ENCODE measurements at regions not wholly inside any gene's neighbourhood (a gene's known extent, or its start where the extent isn't known, plus 50 kb on each side); places are given as distances from the start of the nearest gene placed in this dataset.
"Not testable (repeated sequence)": the region's sequence is repeated elsewhere in the genome, so short reads cannot be mapped to it uniquely, and the experiment has no call there.

DNA sequence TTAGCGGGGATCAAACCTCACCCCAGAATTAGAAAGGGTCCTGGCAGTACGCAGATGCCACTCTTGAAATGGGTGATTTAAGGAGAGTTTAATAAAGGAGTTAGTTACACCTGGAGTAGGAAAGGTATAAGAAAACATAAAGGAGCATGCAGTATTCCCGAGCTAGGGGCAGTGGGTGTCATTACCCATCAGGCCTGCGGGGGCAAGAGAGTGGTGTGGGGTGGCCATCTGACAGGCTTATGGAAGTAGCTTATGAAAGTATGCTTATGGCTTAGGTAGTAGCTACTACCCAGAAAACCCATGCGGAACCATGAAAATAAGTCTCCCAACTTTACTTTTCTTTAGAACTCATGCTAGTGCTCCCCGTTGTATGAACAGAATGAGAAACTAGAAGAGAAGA lies 568.9 kb upstream of the ACVR2A start:
- DNase-seq = no peak

DNA sequence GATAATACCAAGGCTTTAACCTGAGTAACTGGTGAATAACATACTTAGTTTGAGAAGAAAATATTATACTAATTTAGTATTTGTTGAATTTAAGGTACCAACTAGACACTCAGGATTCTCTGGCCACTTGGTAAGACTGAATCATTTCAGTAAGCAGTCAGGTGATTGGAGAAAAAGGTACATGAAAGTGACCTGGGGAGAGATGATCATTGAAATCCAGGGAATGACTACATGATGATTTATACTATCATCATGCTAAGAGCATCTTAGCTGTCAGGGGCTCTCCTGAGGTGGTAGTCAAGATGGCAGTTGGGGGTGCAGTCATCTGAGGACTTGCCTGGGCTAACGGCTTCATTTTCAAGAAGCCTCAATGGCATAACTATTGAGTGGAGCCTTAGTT lies 571.2 kb upstream of the ACVR2A start:
- no peak for DNase-seq

DNA sequence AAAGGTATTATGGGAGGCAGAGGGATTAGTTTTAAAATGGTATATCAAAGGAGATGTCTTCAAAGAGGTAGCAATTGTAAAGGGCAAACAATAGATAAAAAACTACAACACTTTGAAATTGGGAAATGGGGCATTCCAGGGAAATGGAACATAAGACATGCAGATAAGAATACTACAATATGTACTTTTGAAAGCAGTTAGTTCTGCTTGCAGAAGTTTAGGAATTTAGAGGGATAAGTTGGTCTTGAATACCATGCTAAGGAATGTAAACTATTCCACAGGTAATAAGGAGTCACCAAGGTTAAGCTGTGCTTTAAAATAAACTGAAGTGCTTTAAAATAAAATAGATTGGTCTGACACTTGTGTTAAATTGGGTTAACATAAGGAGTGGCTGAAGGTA lies 571.7 kb upstream of the ACVR2A start:
- DNase-seq = no peak

DNA sequence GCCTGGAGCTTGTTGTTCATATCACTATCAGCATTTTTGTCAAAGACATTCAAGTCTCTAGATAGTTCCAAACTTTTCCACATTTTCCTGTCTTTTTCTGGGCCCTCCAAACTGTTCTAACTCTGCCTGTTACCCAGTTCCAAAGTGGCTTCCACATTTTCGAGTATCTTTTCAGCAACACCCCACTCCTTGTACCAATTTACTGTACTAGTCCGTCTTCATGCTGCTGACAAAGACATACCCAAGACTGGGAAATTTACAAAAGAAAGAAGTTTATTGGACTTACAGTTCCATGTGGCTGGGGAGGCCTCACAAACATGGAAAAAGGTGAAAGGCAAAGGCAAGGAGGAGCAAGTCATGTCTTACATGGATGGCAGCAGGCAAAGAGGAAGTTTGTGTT lies 575.2 kb upstream of the ACVR2A start:
- not testable (repeated sequence) for DNase-seq

DNA sequence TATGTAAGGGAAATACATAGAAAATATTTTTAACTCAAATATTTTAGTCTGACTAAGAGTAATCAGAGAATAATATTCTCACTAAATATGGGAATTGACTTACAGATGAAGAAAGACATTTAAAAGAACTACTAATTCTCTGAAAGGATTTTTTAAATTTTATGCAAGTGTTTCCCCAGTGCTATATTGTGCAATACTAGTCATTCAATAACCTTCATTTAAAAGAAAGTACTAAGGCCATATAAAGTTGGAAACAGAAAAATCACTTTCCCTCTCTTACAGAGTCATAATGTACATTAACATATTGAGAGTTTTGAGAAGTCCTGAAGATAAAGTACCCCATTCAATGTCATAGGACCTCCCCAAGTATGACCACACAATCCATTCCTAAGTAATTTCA lies 584.6 kb upstream of the ACVR2A start:
- no peak for DNase-seq

DNA sequence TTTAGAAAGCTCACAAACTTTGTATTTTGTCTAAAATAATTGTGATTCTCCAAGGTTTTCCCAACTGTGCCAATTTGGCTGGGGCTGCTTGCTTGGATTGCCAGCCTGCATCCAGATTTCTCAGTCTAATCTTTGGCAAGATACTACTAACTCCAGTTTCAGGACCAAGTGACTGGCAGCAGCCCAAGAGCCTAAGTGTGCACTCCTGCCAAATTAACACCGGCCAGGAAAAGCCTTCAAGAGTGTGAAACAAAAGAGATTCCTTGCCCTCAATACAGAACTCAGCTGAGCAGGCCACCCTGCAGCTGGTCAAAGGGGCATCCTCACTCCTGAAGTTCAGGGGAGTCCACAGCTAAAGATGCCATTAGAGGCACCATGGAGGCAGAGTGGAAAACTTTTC lies 589.0 kb upstream of the ACVR2A start:
- DNase-seq = no peak

DNA sequence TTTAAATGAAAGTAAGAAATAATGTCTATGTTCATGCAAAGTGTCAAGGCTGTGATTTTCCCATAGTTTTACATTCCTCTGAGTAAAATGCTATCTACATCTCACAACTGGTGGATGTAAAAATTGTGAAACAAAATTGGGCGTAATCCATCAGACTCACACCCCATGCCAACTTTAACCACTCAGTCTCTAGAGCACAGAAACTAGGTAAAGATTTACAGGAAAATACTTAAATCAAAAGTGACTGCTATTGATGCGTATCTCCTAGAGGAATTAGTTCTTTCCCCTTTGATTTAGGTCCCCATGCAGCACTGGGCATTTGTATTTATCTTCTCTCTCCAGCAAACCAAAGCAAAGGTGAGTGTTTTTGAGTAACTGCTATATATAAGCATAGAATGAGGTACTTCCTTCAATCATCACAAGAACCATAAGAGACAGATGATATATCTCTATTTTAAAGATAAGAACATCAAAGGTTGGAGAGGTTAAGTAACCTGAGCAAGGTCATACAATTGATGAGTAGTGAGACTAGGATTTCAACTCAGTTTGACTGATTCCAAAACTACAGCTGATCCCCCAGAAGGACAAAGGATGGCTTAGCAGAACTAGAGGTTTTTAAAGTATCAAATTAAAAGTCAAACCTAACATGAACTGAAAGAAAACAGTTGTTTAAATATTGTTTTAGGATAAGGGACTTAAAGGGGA lies 594.0 kb upstream of the ACVR2A start:
- DNase-seq = no peak

DNA sequence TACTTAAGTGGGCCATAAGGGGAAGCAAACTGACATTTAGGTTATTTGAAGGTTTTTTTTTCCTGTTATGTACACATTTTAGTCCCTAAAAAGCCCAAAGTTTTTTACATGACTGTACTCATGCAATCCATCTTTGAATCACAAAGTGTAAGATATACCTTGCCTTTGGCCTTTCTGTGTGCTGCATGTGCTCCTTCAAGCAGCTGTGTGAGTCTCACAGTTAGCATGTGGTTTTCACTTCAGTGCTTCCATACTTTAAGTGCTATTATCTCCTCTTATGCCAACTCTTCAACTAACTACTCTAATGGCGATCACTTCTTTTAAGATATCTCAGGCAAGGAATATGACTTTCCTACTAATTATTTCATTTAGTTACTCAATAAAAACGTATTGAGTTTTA lies 597.1 kb upstream of the ACVR2A start:
- DNase-seq = no peak

DNA sequence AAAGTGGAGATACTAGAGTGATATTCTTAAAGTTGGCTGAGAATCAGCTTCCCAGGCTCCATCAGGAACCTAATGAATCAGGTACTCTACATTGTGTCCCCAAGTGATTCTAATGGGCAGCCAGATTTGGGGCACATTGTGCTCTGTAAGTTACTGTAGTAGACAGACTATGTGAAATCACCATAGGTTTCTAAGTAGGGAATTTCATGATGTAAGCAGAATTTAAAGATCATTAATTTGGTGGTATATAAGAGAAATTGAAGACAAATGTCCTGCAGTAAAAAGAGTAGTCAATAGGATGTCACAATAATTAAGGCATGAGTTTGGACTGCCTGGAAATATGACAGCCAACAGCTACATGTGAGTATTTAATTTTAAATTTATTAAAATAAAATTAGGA lies 602.4 kb upstream of the ACVR2A start:
- no peak for DNase-seq

DNA sequence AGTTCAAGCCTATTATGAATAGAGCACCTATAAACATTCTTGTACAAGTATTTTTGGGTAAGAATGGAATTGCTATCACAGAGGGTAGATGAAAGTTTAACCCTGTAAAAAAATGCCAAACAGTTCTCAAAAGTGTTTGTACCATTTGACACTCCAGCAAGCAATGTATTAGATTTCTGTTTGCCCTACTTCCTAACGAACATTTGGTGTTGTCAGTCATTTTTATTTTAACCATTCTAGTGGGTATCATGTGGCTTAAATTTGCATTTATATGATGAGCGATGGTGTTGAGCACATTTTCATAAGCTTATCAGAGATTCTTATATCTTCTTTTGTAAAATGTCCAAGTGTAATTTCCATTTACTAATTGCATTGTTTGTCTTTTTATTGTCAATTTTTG lies 608.2 kb upstream of the ACVR2A start:
- no peak for DNase-seq

DNA sequence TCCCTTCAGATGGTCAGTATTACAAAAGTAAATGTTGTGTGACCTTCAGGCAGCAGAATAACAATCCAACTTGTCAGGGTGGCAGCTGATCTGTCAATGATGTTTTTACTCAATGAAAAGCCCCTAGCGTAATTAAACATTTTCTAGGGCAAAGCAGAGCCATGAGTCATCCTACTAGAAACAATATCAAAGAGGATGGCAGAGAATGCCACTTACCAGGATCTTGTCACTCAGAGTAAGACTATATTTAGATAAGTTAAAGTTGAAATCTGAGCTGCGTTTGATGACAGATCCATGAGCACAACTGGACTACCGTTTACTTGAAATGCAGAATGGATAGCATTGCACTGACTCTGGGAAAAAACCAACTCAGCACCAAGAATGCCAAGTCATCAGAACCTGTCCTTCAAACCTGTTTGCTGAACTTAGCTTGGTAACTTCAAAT lies 612.6 kb upstream of the ACVR2A start:
- DNase-seq = no peak

DNA sequence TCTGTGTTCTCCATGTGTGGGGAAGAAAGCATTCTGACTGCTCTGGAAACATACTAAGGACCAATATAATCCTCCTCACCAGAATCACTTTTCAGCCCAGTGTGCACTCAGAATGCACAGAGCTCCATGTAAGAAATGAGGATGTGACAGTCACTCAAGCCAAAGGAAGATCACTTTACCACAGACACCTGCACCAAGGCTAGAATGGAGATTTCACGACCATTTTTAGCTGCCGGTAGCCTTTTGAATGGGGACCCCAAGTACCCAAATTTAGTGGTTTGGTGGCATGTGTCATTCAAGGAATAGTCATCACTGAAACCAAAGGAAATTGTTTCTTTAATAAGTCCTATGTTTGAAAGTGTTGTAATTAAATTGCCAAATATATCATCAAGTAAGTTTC lies 613.2 kb upstream of the ACVR2A start:
- DNase-seq = no peak

DNA sequence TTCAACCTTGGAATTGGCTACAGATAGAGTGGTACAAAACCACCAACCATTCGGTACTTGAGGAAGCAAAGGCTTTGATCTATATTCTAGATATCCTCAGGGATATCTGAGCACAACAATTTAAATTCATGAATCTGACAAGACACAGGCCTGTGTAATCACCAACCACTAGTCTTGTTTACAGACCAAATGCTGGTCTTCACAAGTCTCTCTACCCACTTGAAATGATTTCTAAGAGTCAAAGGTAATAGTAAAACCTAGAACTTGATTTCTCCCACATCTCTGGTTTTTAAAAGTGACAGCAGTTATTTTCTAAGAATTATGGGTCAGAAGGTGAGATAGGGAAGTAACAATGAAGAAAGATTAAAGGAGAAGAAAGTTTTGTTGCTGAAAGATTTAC lies 613.7 kb upstream of the ACVR2A start:
- no peak for DNase-seq

DNA sequence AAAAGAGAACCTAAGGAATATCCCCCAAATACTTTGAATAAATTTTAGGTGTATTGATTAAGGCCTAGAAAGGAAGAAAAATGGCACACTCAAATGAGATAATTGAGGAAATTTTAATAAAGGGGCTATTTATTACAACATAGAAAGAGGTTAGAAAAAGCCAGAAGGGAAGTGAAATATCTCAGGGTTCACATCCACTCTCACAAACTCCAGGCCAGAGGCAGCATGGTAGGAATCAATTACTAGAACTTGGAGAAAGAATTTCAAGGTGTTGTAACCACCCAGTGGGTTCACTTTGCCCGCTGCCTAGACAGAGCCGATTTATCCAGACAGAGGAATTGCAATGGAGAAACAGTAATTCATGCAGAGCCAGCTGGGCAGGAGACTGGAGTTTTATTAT lies 617.5 kb upstream of the ACVR2A start:
- DNase-seq = no peak

DNA sequence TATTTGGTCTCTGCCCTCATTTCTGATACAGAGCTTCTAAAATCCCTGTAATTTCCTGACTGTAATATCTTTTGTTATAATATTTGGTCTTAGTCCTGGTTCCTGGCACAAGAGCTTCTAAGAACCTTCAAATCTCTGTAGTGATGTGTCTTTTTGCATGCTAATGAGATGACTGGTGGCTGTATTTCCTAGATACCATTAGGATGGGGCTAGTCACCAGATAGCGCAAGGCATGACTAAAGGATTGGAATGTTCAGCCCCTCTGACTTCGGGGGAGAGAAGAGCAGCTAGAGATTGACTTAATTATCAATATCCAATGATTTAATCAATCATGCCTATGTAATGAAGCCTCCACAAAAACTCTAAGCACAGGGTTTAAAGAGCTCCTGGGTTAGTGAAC lies 620.8 kb upstream of the ACVR2A start:
- DNase-seq = no peak

DNA sequence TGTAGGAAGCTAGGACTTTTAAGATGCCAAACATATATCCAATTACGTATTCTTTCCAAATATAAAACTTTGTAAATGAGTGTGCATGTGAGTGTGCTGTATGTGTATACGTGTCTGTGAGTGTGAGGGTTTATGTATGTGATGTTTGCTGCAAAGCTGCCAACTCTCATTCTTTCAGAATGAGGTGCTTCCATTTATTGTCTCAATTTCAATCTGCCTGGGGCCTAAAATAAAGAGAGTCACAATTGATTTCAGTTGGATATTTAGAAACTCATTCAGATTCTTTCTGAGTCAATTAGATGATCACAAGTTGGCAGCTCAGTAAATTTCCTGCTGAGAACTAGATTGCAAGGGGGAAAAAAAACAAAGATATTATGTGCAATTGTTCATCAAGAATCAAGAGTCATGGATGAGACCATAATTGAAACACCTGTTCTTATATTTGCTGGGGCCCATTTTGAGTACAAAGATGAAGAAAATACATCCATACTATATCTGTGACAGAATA lies 621.2 kb upstream of the ACVR2A start:
- no peak for DNase-seq

DNA sequence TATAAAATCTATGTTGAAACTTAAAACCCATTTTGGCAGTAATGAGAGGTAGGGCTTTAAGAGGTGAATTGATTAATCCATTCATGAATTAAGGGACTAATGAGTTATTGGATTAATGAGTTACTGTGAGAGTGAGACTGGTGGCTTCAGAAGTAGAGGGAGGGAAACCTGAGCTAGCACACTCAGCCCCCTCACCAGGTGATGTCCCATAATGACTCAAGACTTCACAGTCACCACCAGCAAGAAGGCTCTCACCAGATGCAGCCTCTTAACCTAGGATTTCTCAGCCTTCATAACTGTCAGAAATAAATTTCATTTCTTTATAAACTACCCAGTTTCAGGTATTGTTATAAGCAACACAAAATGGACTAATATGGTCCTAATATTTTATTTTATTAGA lies 621.7 kb upstream of the ACVR2A start:
- DNase-seq = no peak

DNA sequence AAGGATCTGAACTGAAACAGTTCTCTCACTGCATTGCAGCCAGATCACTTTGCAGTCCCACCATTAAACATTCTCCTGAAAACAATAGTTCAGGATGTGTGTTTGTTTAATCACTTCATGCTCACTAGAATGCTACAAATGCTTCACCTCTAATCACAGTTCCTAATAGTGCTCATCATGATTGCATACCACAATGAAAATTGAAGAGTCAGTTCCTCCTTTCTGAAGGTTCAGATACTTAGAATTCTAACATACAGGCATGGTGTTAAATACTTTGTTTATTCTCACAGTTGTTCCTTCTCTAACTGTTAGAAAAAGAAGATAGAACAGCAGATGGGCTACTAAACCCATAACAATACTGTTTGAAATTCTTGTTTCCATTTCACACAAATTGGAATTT lies 622.3 kb upstream of the ACVR2A start:
- DNase-seq = no peak

DNA sequence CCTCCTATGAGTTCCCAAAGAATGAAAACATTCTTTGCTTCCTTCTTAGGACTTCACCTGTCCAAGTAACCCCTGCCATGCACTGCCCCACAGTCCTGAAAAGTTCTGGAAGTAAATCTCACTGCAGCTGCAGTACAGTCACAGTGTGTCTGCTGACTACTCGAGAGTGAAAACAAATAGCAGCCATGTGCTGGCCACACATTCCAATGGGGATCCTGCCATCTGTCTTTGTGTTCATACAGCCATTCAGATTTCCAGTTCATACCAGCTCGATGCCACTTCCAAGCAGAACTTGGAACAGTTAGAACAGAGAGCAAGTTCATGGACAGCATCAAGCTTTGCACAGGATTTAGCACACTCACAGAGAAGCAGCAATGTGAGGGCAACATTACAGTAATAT lies 629.9 kb upstream of the ACVR2A start:
- DNase-seq = no peak

DNA sequence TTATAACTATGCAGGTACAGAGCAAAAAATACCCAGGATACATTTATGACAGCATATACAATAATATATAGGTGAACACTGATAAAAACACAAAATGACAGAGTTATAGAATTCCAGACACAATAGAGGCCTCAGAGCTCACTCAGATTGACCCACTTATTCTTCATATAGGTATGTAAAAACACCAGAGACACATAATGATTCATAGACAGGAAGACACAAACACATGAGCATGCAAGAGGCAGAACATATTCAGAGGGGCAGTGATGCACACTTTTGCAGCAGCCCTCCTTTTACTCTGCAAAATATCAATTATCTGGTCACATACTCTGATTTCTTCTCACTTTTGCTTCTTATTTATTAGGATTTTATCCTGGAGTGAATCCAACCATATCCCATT lies 633.3 kb upstream of the ACVR2A start:
- no peak for DNase-seq

DNA sequence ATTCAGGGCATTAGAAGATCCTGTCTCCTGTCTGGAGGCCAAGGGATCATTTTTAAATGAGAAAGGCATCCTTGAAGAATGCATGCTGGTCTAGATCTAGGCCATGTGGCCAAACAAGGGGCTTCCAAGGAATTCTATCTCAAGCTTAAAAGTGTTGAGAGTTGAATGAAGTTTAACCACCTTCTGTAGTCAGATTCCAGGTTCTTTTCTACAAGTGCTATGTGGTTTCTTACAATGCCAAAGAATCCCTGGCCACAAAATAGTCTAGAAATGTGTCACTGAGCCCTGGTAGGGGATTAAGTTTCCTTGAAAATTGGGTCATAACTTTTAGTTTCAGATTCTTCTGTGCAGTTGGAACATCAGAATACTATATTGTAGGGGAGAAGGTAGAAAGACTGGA lies 640.7 kb upstream of the ACVR2A start:
- no peak for DNase-seq

DNA sequence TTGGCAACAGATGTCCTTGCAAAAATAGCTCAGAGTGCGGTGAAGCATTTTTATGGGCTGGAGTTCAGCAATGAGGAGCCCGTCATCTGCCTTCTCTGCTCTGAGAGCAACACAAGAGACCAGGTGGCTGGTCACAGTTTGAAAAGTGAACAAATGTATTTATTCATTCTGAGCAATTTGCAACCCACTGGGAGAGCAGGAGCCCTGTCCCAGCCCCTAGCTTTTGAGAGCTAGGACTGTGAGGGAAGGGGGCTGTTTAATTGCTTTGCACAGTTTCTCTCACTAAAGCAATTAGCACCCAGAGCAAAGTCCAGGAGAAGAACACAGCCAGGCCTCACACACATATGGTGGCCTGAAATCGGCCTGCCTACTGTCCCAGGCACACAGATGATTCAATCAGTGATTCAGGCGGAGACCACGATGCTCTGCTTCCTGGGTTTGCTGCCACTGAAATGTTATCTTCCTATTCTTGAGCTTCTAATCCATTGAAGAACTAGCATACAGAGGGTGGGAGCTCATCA lies 646.1 kb upstream of the ACVR2A start:
- DNase-seq = no peak

DNA sequence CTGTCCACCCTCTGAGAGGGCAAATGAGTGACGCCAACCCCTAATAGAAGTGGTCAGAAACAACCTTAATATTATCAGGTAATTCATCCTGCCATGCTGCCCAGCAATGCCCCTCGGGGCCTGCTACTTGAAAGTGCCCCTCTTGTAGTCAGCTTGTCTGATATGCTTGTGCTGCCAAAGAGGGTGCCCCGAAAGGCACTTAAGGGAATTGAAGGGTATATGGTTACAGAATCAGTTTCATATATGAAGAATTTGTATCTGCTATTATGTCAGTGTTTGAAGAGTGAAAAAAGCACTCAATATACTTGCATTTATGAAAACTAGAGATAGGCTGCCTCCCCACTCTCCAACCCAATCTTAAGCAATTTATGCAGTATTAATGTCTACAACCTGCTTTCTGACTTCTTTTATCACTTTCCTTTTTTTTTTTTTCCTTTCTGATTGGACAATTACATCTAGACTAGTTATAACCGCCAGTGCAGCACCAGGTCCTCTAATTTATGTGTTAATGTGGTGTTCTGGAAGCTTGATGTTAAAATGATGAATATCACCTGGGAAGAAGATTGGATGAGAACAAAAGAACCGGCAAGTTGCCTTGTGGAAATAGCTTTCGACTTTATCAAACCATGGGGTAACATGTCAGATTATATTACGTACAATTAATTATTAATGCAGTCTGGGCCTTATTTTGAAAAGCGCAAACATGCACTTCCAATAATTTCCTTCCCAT lies 646.9 kb upstream of the ACVR2A start:
- DNase-seq = no peak

DNA sequence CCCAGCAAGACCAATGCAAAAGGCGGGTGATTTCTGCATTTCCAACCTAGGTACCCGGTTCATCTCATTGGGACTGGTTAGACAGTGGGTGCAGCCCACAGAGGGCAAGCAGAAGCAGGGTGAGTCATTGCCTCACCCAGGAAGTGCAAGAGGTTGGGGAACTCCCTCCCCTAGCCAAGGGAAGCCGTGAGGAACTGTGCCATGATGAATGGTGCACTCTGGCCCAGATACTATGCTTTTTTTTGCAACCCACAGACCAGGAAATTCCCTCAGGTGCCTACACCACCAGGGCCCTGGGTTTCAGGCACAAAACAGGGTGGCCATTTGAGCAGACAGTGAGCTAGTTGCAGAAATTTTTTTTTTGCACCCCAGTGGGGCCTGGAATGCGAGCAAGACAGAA lies 662.6 kb upstream of the ACVR2A start:
- no peak for DNase-seq
